GM12892 (cell line): ENCODE measurements at regions not wholly inside any gene's neighbourhood (a gene's known extent, or its start where the extent isn't known, plus 50 kb on each side); places are given as distances from the start of the nearest gene placed in this dataset.

Experiments
- POLR2A ChIP-seq: IDR thresholded peaks from 2 replicates; pipeline ENCODE4 v1.6.1; 2011; ENCODE audit warnings: low read depth, low read length, control low read depth
- TAF1 ChIP-seq: IDR thresholded peaks from 2 replicates; pipeline ENCODE4 v1.6.1; 2011; ENCODE audit warnings: low read depth, mild to moderate bottlenecking, control low read depth, low read length, borderline replicate concordance

- TF ChIP-seq TAF1 (no peak), POLR2A (no peak)
These were observed 1249.8 kb downstream of the RAPGEF2 start for GRCh38 chr4:160352637-160353036.
